NCI-H510A treated with DMSO at 0.1 percent for 48 hours (cell line): ENCODE measurements at regions not wholly inside any gene's neighbourhood (a gene's known extent, or its start where the extent isn't known, plus 50 kb on each side); places are given as distances from the start of the nearest gene placed in this dataset.
"Not testable (repeated sequence)": the region's sequence is repeated elsewhere in the genome, so short reads cannot be mapped to it uniquely, and the experiment has no call there.

ENCODE experiments used
- DNase-seq: peaks from one replicate; lab custom pipeline; 2025; lab: John Stamatoyannopoulos, UW

DNA sequence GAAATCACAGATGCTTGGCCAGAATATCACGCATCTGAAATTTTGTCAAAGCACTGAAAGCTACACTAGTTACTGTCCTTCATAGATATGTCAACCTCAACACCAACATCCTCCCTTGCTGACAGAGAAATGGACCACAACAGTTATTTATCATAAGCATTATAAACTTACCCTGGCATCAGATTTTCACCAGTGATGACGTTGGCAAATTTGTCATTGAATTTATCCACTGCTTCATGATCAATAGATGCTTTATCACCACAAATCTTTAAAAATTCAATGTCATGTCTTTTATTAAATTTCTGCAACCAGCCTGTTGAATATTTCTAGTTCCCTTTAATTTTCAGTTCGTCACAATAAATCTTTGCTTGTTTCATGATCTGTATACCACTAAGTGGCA, 205.7 kb downstream of the GJA1 start:
- DNase-seq = no peak

DNA sequence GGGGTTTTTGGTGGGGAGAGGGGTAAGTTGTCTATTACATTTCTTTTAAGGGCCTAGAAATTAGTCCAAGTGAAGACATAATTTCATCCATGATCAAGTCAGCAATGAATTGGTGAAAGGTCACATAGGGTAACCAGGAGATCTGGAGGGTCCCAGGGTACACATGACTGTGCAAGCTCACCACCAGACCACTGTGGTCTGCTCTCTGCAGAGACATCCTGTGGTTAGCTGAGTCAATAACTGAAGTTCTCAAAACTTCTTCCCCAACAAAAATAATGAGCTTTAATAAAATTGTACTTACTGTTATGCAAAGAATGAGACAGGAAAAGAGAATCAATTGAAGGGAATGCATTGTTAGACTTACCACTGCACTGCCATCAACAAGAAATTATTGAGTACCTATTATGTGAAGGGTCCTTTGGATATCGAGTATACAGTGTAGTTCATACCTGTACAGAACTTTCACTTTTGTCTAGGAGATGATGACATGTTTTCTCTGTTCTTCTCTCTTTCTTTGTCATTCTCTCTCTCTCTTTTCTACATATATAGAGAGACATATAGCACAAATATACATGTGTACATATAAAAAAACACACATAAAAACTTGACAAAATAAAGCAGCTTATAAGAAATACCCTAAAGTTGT, 209.8 kb downstream of the GJA1 start:
- DNase-seq = no peak

- no peak for DNase-seq
These were observed 212.5 kb downstream of the GJA1 start for GRCh38 chr6:121647905-121648304.

DNA sequence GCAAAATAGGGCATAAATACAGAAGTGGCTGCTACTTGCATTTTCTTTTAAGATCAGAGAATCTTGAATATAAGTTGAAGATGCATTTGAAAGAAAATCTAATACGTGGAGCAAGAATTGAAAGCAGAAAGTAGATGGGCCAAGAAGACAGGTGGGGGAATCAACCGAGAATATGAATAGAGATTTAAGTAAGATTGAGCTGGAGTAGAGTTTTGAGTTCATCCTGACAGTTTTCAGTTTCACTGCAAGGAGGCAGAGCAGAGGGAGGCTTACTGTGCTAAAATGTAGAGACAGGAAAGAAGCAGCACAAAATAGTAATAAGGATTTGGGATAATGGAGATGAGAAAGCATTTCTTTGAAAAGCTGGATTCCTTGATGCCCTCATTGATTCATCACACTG, 214.5 kb downstream of the GJA1 start:
- no peak for DNase-seq

GRCh38 chr6:121651420-121651819, 216.0 kb downstream of the GJA1 start:
- DNase-seq = no peak

GRCh38 chr6:121652223-121652622, 216.8 kb downstream of the GJA1 start:
- no peak for DNase-seq

- no peak for DNase-seq
These were observed 217.5 kb downstream of the GJA1 start for GRCh38 chr6:121652726-121653623.

- DNase-seq = no peak
These were observed 218.2 kb downstream of the GJA1 start for GRCh38 chr6:121653624-121654008.

GRCh38 chr6:121657972-121658371, 222.5 kb downstream of the GJA1 start:
- DNase-seq = no peak

DNA sequence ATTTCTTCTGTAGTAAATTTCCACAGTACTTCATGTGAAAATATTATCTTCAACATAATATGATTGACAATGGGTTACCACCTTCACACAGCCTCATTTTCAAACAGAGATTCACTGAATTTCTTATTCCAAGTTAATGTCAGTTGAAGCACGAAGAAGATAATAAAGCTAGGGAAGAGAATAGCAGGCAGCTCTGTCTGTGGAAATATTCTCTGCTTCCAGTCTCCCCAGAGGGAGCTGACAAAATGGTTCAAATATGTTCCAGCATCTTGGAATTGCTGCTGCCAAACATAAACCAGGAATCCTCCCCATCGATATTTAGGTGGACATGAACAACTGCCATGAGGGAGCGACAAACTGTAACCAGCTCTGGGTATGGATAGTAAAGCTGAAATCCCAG, 224.8 kb downstream of the GJA1 start:
- no peak for DNase-seq

- DNase-seq = no peak
These were observed 227.9 kb downstream of the GJA1 start for GRCh38 chr6:121663292-121663810.

- DNase-seq = no peak
These were observed 228.7 kb downstream of the GJA1 start for GRCh38 chr6:121664158-121664557.

- DNase-seq = no peak
These were observed 231.4 kb downstream of the GJA1 start for GRCh38 chr6:121666814-121667213.

DNA sequence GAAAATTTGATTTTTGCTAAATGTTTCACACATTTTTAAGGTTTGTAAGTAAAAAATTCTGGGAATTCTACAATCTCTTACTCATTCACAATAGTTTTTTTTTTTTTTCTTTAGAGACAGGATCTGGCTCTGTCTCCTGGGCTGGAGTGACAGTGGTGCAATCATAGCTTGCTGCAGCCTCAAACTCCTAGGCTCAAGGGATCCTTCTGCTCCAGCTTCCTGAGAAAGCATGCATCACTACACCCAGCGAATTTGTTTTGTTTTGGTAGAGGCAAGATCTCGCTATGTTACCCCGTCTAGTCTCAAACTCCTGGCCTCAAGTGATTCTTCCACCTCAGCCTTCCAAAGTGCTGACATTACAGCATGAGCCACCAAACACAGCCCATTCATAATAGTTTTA, 232.8 kb downstream of the GJA1 start:
- no peak for DNase-seq

DNA sequence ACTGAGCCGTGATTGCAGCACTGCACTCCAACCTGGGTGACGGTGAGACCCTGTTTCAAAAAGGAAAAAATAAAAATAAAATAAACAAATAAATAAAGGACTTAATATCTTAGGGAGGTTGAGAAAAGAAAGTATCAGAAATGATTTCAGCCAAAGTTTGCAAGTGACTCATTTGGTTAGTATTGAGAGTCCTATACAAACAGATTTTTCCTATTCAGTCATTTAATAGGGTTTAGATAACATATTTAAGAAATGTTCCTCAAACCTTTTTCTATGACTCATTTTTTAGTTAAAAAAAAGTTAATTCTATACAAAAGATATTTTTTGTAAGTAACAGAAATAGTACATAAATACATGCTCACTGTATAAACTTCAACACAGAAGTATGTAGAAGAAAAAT, 235.1 kb downstream of the GJA1 start:
- no peak for DNase-seq

DNA sequence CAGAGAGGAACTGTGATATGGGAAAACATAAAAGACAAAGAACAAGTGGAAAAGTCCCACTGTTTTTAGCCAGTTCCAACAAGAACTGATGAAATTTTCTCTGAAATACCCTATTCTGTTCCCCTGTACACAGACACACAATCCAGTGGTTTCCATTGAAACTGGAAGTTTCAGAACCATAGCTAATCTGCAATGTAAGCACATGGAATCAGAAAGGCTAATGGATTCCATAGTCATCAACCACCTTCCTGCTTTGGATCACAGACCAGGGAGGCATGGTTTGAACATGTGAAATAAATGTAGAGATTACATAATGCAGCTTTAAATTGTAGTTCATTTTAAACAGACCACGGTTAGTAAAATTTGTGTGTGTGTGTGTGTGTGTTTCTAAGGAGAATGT, 242.1 kb downstream of the GJA1 start:
- DNase-seq = no peak

- DNase-seq = no peak
These were observed 242.8 kb downstream of the GJA1 start for GRCh38 chr6:121678245-121678644.

GRCh38 chr6:121680058-121680457, 244.6 kb downstream of the GJA1 start:
- DNase-seq = no peak

DNA sequence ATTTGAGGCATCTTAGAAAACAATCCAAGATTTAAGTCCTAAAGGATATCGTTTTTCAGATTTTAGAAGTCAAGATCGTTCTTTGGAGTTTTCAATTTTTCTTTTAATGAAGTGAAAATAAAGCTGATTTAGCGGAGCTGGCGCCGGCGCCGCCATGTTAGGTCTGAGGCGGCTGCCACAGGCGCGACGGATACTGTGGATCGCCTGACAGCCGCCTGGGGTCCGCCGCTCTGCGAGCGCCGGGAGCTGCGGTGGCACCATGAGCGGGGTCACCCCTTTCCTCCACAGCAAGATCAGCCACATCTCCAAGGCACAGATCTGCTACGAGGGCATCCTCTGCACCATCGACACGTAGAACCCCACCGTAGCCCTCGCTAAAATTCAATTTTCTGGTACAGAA, 247.2 kb downstream of the GJA1 start:
- DNase-seq = no peak

GRCh38 chr6:121685806-121686205, 250.4 kb downstream of the GJA1 start:
- DNase-seq = not testable (repeated sequence)

DNA sequence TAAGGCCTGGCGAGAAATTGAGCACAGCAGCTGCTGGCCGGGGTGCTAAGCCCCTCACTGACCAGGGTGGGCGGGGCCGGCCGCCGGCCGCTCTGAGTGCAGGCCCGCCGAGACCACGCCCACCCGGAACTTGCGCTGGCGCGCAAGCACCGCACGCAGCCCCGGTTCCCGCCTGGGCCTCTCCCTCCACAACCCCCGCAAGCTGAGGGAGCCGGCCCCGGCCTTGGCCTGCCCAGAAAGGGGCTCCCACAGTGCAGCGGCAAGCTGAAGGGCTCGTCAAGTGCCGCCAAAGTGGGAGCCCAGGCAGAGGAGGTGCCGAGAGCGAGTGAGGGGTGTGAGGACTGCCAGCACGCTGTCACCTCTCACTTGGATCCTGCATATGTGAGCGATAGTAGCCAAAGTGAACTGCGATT, 251.2 kb downstream of the GJA1 start:
- peak; percentile 19 for DNase-seq

GRCh38 chr6:121688974-121689373, 253.5 kb downstream of the GJA1 start:
- no peak for DNase-seq

DNA sequence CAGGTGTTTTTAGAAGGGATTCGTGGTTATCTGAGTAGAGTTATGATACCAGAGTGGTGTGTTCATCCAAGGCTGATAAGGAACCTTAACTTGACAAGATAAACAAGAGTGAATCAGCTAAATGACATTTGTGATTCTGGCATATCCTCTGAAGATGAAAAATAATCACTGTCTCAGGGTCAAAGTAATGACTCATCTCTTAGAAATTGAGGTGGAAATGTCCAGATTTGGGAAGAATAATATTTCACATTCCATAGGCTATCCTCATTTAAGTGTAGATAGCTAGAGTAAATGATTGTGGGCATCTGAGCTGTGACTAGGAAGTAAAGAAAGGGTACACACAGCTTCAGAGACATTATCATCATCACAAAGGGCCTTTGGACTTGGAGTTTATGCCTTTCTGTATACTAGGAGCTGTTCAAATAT, 255.7 kb downstream of the GJA1 start:
- DNase-seq = no peak
